CD4-positive, alpha-beta T cell treated with Interleukin-15 for 4 hours (primary cell): ENCODE measurements at regions not wholly inside any gene's neighbourhood (a gene's known extent, or its start where the extent isn't known, plus 50 kb on each side); places are given as distances from the start of the nearest gene placed in this dataset.
A peak's percentile ranks its signal among the peaks of the same experiment; 100 is the strongest.

Source experiments
- DNase-seq: peaks from one replicate; pipeline ENCODE4 v3.0.0-alpha.2; 2020; ENCODE audit warnings: low spot score

- no peak for DNase-seq
Observed at GRCh38 chr1:234975122-234975940, 153.3 kb downstream of the TOMM20 start.

GRCh38 chr1:234973426-234974250, 155.0 kb downstream of the TOMM20 start:
- DNase-seq, result no peak

- peak; percentile 46 for DNase-seq
Observed at GRCh38 chr1:234972411-234973191, 156.0 kb downstream of the TOMM20 start.

- DNase-seq, result no peak
Observed at GRCh38 chr1:234971586-234972297, 156.9 kb downstream of the TOMM20 start.

- no peak for DNase-seq
Observed at GRCh38 chr1:234970731-234971476, 157.7 kb downstream of the TOMM20 start.

- DNase-seq, result no peak
Observed at GRCh38 chr1:234970401-234970730, 158.3 kb downstream of the TOMM20 start.

GRCh38 chr1:234969581-234970400, 158.8 kb downstream of the TOMM20 start:
- no peak for DNase-seq

- DNase-seq, result no peak
Observed at GRCh38 chr1:234969011-234969441, 159.6 kb downstream of the TOMM20 start.

- no peak for DNase-seq
Observed at GRCh38 chr1:234968451-234968850, 160.2 kb downstream of the TOMM20 start.

GRCh38 chr1:234967121-234967520, 161.5 kb downstream of the TOMM20 start:
- no peak for DNase-seq

- no peak for DNase-seq
Observed at GRCh38 chr1:234965111-234965510, 163.5 kb downstream of the TOMM20 start.

GRCh38 chr1:234963904-234964702, 164.5 kb downstream of the TOMM20 start:
- no peak for DNase-seq

- peak; percentile 89 for DNase-seq
Observed at GRCh38 chr1:234963180-234963903, 165.3 kb downstream of the TOMM20 start.

GRCh38 chr1:234962340-234962989, 166.2 kb downstream of the TOMM20 start:
- DNase-seq, result no peak

GRCh38 chr1:234961456-234962339, 166.9 kb downstream of the TOMM20 start:
- DNase-seq, result no peak

GRCh38 chr1:234960722-234961455, 167.7 kb downstream of the TOMM20 start:
- no peak for DNase-seq
